GM21515 (cell line): ENCODE measurements at regions not wholly inside any gene's neighbourhood (a gene's known extent, or its start where the extent isn't known, plus 50 kb on each side); places are given as distances from the start of the nearest gene placed in this dataset.

Experiments used
- ATAC-seq: cut with Tn5 transposase; IDR thresholded peaks from one replicate; pipeline ENCODE4 v1.9.1; 2021; ENCODE audit not compliant: unreplicated experiment

GRCh38 chr6:165883851-165884640 lies 221.0 kb upstream of the PDE10A start:
- no peak for ATAC-seq

GRCh38 chr6:165881806-165882205 lies 218.8 kb upstream of the PDE10A start:
- no peak for ATAC-seq

DNA sequence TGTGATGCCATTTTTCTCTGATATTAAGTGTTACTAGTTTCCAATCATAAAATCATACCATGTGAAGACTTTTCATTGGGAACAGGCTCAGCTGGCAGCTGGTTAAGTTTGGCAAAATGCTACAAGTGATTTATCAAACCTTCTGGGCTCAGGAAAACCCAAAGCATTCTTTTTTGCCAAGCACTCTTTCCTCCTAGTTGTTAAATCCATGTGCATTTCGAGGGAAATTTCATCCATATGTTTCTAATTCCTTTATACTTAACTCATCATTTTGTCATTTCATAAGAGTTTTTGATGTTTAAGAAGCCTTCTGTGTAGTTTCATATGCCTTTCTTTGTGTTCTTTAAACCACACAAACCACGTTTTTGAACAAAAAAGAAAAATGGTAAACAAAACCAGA lies 217.6 kb upstream of the PDE10A start:
- no peak for ATAC-seq

GRCh38 chr6:165877773-165878172 lies 214.7 kb upstream of the PDE10A start:
- ATAC-seq: no peak

GRCh38 chr6:165877192-165877591 lies 214.2 kb upstream of the PDE10A start:
- ATAC-seq: no peak

- ATAC-seq: no peak
These were observed 213.5 kb upstream of the PDE10A start for GRCh38 chr6:165876588-165876987.

- no peak for ATAC-seq
These were observed 212.9 kb upstream of the PDE10A start for GRCh38 chr6:165875946-165876345.

- ATAC-seq: no peak
These were observed 210.9 kb upstream of the PDE10A start for GRCh38 chr6:165873976-165874375.

DNA sequence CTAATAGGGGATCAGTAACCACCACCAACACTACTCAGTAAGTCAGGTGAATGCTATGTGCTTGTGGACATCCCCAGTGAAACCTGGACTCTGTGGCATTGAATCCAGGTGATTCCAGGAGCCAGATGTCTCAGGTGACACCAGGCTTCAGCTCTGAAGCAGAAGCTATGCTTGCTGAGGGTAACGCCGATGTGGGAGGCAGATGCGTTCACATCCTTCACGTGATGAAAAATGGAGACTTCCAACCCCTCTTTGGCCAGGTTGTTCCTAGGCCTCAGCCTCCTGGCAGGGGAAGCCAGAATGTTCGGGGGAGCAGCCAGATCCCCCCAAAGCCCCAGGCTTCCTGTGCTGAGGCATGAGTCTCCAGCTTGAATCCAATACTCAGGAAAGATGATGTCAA lies 209.8 kb upstream of the PDE10A start:
- ATAC-seq: no peak

- ATAC-seq: no peak
These were observed 209.3 kb upstream of the PDE10A start for GRCh38 chr6:165872311-165872710.

- ATAC-seq: no peak
These were observed 208.5 kb upstream of the PDE10A start for GRCh38 chr6:165871571-165871970.

DNA sequence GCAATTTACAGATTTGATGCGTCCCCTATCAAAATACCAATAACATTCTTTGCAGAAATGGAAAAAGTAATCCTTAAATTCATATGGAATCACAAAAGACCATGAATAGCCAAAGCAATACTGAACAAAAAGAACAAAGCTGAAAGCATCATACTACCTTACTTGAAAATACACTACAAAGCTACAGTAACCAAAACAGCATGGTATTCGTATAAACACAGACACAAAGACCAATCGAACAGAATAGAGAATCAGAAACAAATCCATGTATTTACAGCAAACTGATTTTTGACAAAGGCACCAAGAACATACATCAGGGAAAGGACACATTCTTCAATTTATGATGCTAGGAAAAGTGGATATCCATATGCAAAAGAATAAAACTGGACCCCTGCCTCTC lies 206.5 kb upstream of the PDE10A start:
- no peak for ATAC-seq

DNA sequence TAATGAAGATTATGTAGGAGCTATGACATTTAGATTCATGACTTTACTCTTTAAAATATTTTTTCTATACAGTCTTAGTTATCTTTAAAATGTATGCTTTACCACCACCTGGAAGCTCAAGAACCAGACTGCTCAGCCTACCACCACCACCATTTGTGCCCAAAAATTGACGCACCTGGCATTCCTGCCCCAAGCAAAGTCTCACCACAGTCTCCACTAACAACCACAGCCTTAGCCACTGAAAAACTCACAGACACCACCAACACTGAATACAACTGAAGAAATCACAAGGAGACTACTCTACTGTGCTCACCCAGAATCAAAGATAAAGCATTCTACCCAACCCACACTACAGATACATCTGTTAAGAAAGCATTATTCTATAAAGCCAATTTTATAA lies 201.9 kb upstream of the PDE10A start:
- ATAC-seq: no peak

DNA sequence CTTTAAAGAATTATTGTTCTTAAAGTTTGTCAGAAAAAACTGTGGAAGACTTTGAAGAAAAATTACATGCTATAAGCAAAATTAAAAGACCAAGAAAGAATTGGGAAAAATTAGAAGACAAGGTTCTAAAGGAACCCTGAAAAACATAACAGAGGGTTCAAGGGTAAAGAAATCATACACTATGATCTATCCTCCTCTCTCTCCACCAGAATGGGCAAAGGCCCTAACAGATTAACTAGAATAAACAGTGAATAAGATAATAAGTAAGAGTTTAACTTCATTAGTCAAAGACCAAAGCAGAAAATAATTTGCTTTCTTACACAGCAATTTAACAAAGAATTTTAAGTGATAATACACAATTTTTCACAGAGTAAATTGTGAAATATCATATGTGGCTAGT lies 201.2 kb upstream of the PDE10A start:
- no peak for ATAC-seq

GRCh38 chr6:165863801-165864200 lies 200.8 kb upstream of the PDE10A start:
- ATAC-seq: no peak

- no peak for ATAC-seq
These were observed 199.8 kb upstream of the PDE10A start for GRCh38 chr6:165862813-165863212.

DNA sequence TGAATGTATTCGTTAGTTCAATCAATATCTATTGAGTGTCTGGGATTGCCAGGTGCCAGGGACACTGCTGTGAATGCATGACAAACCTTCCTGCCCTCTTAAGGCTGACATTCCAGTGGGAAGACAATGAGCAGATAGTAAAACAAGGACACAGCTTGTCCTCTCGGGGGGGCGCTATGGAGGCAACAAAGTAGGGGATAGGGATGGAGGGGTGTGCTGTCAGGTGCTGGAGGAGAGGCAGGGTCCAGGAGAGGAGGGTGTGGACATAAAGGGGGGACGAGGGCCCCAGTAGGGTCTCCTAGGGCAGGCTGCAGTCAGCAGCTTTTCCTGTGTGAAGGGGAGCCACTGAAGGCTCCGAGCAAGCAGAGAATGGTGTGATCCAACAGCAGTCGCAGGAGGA lies 198.2 kb upstream of the PDE10A start:
- no peak for ATAC-seq

- ATAC-seq: no peak
These were observed 195.5 kb upstream of the PDE10A start for GRCh38 chr6:165858586-165858985.

- no peak for ATAC-seq
These were observed 192.8 kb upstream of the PDE10A start for GRCh38 chr6:165855856-165856255.

GRCh38 chr6:165854863-165855593 lies 192.0 kb upstream of the PDE10A start:
- no peak for ATAC-seq

DNA sequence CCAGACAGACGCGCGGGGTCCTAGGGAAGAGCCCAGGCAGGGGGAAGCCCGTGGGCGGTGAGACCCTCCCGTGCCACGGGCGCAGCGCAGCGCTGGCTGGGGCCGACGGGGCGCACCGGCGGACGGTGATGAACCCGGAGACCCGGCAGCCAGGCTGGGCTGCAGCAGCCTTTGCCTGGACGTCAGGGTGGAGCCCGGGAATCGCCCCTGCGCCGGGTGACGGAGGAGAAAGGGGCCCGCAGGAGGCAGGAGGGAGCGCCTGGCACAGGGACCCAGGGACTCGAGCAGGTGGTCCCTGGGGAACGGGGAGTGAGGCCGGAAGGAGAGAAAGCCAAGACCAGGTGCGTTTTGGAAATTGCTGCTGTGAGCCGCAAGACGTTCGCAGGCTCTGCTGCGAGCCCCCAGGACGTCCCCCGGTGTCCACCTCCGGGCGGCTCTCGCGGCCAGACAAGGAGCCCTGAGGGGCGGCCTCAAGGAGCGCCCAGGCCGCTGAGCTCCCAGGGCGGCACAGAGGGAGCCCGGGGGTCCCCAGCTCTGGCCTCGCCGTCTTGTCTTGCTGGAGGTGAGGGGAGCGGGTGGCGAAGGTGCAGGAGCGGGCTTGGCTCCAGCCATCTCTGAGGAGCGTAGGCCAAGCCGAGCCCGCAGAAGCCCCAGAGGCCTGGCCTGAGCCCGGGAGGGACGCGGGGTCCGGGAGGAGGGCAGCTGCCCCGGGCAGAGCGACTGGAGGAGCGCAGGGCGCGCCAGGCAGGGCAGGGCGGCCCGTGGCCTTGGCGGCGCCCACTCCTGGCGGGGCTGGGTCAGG lies 191.2 kb upstream of the PDE10A start:
- ATAC-seq: no peak

DNA sequence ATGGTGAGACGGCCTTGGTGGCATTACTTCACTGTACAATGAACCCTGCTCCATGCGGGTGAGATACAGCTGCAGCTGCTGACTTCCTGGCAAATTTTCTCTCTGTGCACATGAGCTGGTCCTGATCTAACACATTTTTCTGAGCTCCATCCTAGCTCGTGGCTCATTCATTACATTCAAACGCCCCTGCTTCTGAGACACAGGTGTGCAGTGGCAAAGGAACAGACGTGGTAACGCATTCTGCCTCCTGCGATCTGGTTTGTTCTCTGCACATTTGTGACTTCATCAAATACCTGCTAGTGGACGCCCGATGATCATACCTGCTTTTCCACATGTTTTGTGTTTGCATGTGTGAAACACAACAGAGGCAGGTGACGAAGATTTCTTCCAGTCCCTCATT lies 189.6 kb upstream of the PDE10A start:
- no peak for ATAC-seq
